Endodermal cell (in vitro differentiated cells): ENCODE measurements at regions not wholly inside any gene's neighbourhood (a gene's known extent, or its start where the extent isn't known, plus 50 kb on each side); places are given as distances from the start of the nearest gene placed in this dataset.

ENCODE experiments used
- DNase-seq: peaks from one replicate; pipeline ENCODE4 v3.0.0-alpha.2; 2017
- H3K27ac ChIP-seq: 2 replicates; pipeline ENCODE4 v1.5.1; 2013; ENCODE audit warnings: mild to moderate bottlenecking, low read depth, low read length, moderate library complexity
- H3K27me3 ChIP-seq: 2 replicates; pipeline ENCODE4 v1.6.1; 2013; ENCODE audit warnings: mild to moderate bottlenecking, low read length, moderate library complexity; ENCODE audit not compliant: insufficient read depth, control insufficient read depth, poor library complexity, severe bottlenecking
- H3K36me3 ChIP-seq: 2 replicates; pipeline ENCODE4 v1.7.0; 2013; ENCODE audit warnings: mild to moderate bottlenecking, low read length, moderate library complexity; ENCODE audit not compliant: control insufficient read depth, insufficient read depth
- H3K4me1 ChIP-seq: one replicate; pipeline ENCODE4 v1.7.0; 2013; ENCODE audit warnings: low read length; ENCODE audit not compliant: control insufficient read depth, insufficient read depth
- H3K4me3 ChIP-seq: 2 replicates; pipeline ENCODE4 v1.5.1; 2013; ENCODE audit warnings: mild to moderate bottlenecking, low read length, moderate library complexity
- H3K9ac ChIP-seq: 2 replicates; pipeline ENCODE4 v1.6.1; 2013; ENCODE audit warnings: mild to moderate bottlenecking, low read length, moderate library complexity; ENCODE audit not compliant: poor library complexity, severe bottlenecking; ENCODE audit errors: extremely low read depth
- H3K9me3 ChIP-seq: 2 replicates; pipeline ENCODE4 v1.6.1; 2013; ENCODE audit warnings: mild to moderate bottlenecking, low read length, moderate library complexity; ENCODE audit not compliant: control insufficient read depth
- H3K27ac Mint-ChIP-seq: 2 replicates; pipeline ENCODE4 v1.8.0; 2020; ENCODE audit warnings: mixed read lengths
- H3K27me3 Mint-ChIP-seq: 2 replicates; pipeline ENCODE4 v1.8.0; 2021; ENCODE audit warnings: mild to moderate bottlenecking, mixed read lengths; ENCODE audit not compliant: insufficient read depth
- H3K36me3 Mint-ChIP-seq: 2 replicates; pipeline ENCODE4 v1.8.0; 2020; ENCODE audit warnings: low read depth, mixed read lengths
- H3K4me1 Mint-ChIP-seq: 2 replicates; pipeline ENCODE4 v1.8.0; 2020; ENCODE audit warnings: mixed read lengths
- H3K4me3 Mint-ChIP-seq: 2 replicates; pipeline ENCODE4 v1.8.0; 2020; ENCODE audit warnings: mild to moderate bottlenecking, moderate library complexity, mixed read lengths
- H3K9me3 Mint-ChIP-seq: 2 replicates; pipeline ENCODE4 v1.8.0; 2020; ENCODE audit warnings: mild to moderate bottlenecking, mixed read lengths
- CTCF ChIP-seq: fragments of 200-600 bp; sonication (generic); conservative IDR thresholded peaks from 2 replicates; pipeline ENCODE4 v1.5.0; 2021; ENCODE audit warnings: antibody characterized with exemption, mild to moderate bottlenecking
- WGBS, 2 experiments: methylation state at CpG; one replicate each; pipeline versions ENCODE4 v1.1.5 to v1.1.7; 2013; ENCODE audit warnings: missing lambda C conversion rate in 2 of 2, mixed read lengths in 1 of 2; ENCODE audit not compliant: insufficient coverage in 1 of 2, insufficient read length in 1 of 2; 5-methylcytosine and 5-hydroxymethylcytosine counted together

GRCh38 chr9:108168236-108168850, 678.8 kb upstream of the KLF4 start:
- H3K9me3 Mint-ChIP-seq = no peaks in the 10 kb centered on the region

GRCh38 chr9:108167136-108167900, 677.7 kb upstream of the KLF4 start:
- Histone ChIP-seq H3K9ac (no peak overlapping the region), H3K36me3 (no peaks in the 10 kb centered on the region), H3K4me3 (no peak overlapping the region), H3K27me3 (no peaks in the 10 kb centered on the region), H3K4me1 (no peaks in the 10 kb centered on the region), H3K9me3 (no peaks in the 10 kb centered on the region), H3K27ac (no peak overlapping the region)
- no peak for DNase-seq
- Mint-ChIP-seq H3K36me3 (no peaks in the 10 kb centered on the region), H3K4me1 (peaks cover 9% of the 10 kb centered on the region), H3K27me3 (peaks cover 6% of the 10 kb centered on the region), H3K4me3 (no peak overlapping the region), H3K27ac (no peak overlapping the region), H3K9me3 (no peaks in the 10 kb centered on the region)
- TF ChIP-seq CTCF = no peak
- 89 to 98% methylated on average over 5 of the region's 5 CpGs for WGBS, 2 experiments

More at GRCh38 chr9:108168236-108168850, 678.8 kb upstream of the KLF4 start:
- Histone ChIP-seq H3K4me1 (no peaks in the 10 kb centered on the region), H3K4me3 (no peak overlapping the region), H3K27me3 (no peaks in the 10 kb centered on the region), H3K9me3 (no peaks in the 10 kb centered on the region), H3K27ac (no peak overlapping the region), H3K9ac (no peak overlapping the region), H3K36me3 (no peaks in the 10 kb centered on the region)
- peaks cover 8% of the 10 kb centered on the region for H3K4me1 Mint-ChIP-seq
- H3K4me3 Mint-ChIP-seq = no peak overlapping the region
- H3K27ac Mint-ChIP-seq = no peak overlapping the region
- no peak for TF ChIP-seq CTCF
- H3K27me3 Mint-ChIP-seq = peaks cover 6% of the 10 kb centered on the region
- DNase-seq = no peak
- 88 to 100% methylated on average over 2 to 3 of the region's 3 CpGs for WGBS, 2 experiments
- H3K36me3 Mint-ChIP-seq = no peaks in the 10 kb centered on the region

DNA sequence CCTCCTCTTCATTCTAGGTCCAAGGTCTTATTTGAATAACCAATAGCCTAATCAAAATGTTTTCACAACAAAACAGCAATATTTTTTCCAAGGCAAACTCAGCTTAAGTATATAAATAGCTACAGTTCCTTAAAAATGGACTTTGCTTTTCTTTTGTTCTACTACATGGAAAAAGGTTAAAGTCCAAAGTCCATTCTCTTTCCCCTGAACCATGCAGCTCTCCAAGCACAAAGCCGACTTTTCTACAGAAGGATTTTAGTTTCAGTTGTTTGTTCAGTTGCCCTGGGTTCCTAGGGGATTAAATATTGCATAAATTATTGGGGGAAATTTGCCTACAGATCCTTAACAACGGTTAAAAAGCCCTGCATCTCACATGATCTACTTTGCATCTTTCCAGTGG, 677.0 kb upstream of the KLF4 start:
- H3K9me3 Mint-ChIP-seq = no peaks in the 10 kb centered on the region
- Histone ChIP-seq H3K27ac (no peak overlapping the region), H3K27me3 (no peaks in the 10 kb centered on the region), H3K4me1 (no peaks in the 10 kb centered on the region), H3K36me3 (no peaks in the 10 kb centered on the region), H3K9me3 (no peaks in the 10 kb centered on the region), H3K4me3 (no peak overlapping the region), H3K9ac (no peak overlapping the region)
- 90 to 100% methylated on average over 1 to 2 of the region's 2 CpGs for WGBS, 2 experiments
- no peak for TF ChIP-seq CTCF
- H3K27ac Mint-ChIP-seq = no peak overlapping the region
- peaks cover 11% of the 10 kb centered on the region for H3K4me1 Mint-ChIP-seq
- H3K4me3 Mint-ChIP-seq = no peak overlapping the region
- DNase-seq = no peak
- H3K36me3 Mint-ChIP-seq = no peaks in the 10 kb centered on the region
- peaks cover 6% of the 10 kb centered on the region for H3K27me3 Mint-ChIP-seq
